ENCODE measurements at regions not wholly inside any gene's neighbourhood (a gene's known extent, or its start where the extent isn't known, plus 50 kb on each side); places are given as distances from the start of the nearest gene placed in this dataset.

DNA sequence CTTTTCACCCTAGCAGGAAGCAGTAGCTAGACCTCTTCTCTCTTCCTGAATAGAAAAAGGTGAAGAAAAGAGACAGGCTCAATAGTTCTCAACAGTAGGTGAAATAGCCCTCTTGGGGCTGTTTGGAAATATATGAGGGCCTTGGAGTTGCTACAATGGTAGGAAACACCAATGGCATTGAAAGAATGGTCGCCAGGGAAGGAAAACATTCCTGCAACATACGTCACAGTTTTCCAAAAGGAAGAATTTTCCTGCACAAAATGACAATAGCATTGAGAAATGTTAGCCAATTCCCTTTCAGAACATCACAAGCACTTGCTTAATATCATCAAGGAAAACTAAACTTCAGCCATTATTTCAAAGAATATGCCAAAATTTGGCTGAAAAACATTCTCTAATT lies 484.5 kb downstream of the IGSF11 start:
- DNase-seq = no peak

- no peak for DNase-seq
Observed at GRCh38 chr3:118550556-118550955, 484.1 kb downstream of the IGSF11 start.

DNA sequence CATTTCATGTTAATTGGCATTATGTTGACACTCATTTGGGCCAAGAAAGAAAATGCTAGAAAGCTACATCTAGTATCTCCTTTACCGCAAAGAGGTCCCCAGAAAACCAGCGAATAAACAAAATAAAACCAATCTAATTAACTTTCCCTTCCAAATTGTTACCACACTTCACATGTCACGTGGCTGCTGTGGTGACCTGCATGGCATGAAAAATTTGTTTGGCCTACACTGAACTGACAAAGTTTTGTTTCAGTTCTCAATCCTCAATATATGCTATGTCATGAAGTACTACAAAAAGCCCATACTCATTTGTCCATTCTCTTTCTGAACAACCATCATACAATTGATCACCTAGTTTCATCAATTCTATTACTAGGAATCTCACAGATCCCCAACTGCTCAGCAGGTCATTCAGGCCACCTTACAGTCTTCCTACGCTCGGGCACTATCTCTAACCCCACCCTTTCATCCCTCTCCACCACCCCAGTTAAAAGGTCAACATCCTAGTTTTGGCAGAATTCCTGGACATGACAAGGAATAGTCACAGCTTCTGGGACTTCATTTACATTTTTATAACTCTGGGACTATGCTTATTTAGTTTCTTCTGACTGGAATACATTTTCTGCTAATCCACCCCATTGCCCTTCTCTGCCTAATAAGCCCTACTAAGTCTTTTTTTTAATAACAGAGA lies 480.4 kb downstream of the IGSF11 start:
- no peak for DNase-seq

GRCh38 chr3:118556983-118557382 lies 477.7 kb downstream of the IGSF11 start:
- DNase-seq = no peak

GRCh38 chr3:118557513-118557912 lies 477.1 kb downstream of the IGSF11 start:
- no peak for DNase-seq

- DNase-seq = no peak
Observed at GRCh38 chr3:118559286-118559685, 475.4 kb downstream of the IGSF11 start.

GRCh38 chr3:118564800-118565199 lies 469.8 kb downstream of the IGSF11 start:
- DNase-seq = no peak

DNA sequence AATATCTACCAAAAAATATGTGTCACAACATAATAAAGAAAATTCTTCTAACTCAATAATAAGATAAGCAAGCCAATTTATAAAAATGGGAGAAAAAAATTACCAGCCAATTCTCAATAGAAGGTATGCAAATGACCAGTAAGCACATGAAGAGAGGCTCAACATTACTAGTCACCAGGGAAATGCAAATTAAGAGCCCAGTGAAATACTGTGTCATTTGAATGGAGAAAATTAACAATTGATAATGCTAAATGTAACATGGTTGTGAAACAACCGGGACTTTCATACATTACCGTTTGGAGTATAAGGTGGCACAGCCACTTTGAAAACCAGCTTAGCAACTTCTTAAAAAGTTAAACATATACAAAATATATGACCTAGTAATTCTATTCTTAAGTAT lies 460.7 kb downstream of the IGSF11 start:
- no peak for DNase-seq

DNA sequence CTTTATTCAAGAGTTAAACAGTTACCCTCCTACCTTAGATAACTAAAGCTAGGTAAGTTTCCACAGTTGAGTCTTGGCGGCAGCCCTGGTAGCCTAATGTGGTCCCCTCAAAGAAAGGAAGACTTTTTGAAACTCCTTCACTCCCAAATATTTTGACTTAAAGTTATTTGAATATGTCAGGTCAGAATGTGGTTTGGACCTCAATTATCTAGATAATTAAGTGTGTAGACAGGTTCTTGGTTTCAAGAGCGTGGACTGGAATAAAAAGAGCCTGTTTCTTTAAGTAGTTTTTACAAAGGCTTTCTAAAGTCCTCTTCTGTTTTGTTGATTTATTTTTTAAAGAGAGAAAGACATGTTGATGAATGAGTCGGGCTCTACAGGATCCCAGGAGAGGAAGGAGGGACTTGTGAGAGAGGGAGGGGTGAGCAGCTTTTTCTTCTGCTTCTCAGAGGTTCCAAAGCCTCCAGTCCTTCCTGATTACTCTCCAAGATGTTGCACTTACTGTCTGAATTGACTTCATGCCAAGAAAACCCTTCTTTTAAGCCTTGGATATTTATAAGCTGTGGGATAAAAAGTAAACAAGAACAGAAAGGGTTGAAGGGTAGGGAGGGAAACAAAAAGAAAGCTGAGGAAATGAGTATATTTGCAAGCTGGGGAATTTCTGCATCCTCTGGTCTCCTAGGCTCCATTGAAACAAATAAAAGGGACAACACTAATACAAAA lies 457.4 kb downstream of the IGSF11 start:
- DNase-seq = no peak

GRCh38 chr3:118578559-118578958 lies 456.1 kb downstream of the IGSF11 start:
- DNase-seq = no peak

DNA sequence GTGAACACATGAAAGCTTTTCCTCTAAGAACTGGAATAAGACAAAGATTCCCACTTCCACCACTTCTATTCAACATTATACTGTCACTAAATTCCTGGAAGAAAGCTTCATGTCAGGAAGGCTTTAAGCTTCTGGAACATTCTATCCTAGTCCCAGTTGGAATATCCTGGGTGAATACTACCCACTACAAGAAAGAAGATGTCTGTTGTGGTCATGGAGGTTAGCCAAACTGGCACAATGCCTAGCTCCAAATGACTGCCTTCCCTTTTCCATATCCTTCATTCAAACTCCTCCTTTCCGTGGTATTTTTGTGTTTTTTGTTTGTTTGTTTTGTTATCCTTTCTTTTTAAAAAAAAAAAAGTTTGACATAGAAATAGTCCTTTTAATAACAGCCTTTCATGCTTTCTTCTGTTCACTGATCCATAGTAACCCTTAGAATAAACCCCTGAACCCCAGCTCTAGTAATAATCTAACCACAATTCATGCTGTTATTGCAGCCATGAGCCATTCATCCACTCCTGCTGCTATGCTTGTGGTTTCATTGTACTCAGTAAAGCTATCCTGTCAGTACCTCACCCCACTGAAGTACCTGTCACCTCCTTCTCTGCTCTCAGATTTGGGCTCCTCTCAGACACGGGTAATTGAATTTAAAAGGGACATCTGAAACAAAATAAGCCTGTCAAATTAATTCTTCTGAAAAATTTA lies 447.5 kb downstream of the IGSF11 start:
- DNase-seq = peak; percentile 0

- DNase-seq = no peak
Observed at GRCh38 chr3:118587847-118588246, 446.8 kb downstream of the IGSF11 start.

GRCh38 chr3:118593277-118593670 lies 441.4 kb downstream of the IGSF11 start:
- DNase-seq = no peak

GRCh38 chr3:118597184-118597583 lies 437.5 kb downstream of the IGSF11 start:
- DNase-seq = no peak

DNA sequence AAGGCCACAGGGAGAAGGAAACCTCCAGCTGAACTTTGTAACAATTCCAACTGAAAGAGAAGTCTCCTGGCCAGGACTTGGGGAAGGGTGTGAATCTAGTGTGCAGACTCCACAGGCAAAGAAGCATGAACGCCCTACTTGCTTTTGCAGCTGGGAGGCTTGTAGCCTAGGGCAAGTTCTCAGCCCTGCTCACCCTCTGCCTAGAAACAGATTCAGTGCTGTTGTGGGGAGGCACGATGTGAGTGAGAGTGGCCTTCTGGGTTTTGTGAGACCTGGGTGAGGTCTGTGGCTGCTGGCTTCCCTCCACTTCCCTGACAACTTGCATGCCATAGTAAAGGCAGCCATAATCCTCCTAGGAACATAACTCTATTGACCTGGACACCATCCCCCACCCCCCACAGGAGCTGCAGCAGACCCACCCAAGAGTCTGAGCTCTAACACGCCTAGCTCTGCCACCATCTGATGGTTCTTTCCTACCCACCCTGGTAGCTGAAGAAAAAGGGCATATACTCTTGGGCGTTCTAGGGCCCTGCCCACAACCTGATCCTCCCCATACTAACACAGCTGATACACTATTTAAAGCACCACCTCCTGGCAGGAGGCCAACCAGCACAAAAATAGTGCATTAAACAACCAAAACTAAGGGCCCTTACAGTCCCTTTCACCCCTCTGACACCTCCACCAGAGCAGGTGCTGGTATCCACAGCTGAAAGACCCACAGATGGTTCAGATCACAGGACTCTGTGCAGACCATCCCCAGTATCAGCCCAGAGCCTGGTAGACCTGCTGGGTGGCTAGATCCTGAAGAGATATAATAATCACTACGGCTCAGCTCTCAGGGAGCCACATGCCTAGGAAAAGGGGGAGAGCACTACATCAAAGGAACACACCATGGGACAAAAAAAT lies 426.5 kb downstream of the IGSF11 start:
- no peak for DNase-seq

GRCh38 chr3:118618247-118619040 lies 416.2 kb downstream of the IGSF11 start:
- DNase-seq = no peak

- DNase-seq = no peak
Observed at GRCh38 chr3:118626453-118626852, 408.2 kb downstream of the IGSF11 start.

DNA sequence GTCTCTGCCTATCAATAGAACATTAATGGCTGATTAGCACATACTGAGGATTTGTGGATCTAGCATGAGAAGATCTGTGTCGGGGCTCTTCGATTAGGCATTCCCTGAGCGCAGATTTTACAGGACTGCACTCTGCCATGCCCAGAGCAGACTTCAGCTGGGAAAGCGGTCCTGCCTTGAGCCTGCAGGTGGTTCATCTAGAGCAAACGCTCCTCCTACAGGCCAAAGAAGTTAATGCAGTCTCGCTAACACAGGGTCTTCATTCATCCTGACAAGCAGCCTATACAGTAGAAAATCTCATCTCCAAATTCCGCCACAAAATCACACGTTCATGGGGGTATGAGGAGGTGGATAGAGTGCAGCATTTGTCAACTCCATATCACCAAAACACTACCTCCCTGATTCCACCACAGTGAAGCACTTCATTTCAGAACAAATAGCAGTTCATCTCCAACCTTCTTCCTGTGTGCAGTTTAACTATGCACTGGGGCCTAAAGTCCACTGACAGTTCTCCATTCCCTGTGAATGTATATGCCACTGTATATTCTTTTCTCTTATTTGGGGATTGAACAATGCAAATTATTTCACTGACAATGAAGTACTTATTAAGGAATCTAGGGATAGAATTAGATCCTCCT lies 405.8 kb downstream of the IGSF11 start:
- peak; percentile 9 for DNase-seq

DNA sequence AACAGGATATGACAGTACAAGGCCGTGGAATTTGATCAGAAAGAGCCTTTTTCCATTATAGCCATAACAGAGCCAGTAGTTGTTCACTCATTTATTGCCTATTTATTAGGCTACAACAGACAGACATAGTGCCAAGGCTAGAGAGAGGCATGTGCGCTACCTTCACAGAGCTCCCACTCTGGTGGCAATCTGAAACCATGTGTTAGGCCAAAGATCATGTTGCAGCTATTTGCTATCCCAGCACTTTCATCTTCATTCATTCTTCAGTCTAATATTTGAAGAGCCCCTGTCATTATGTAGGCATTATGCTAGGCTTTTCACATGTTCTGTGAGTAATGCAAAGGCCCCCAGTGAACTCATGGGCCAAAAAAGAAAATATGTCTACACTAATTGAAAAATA lies 404.8 kb downstream of the IGSF11 start:
- DNase-seq = no peak

- DNase-seq = no peak
Observed at GRCh38 chr3:118635711-118636110, 398.9 kb downstream of the IGSF11 start.

- no peak for DNase-seq
Observed at GRCh38 chr3:118636841-118637240, 397.8 kb downstream of the IGSF11 start.

- no peak for DNase-seq
Observed at GRCh38 chr3:118637846-118638245, 396.8 kb downstream of the IGSF11 start.

Measured in NCI-H345 (cell line).